Esophagus muscularis mucosa (tissue), 3 donors: ENCODE measurements at regions not wholly inside any gene's neighbourhood (a gene's known extent, or its start where the extent isn't known, plus 50 kb on each side); places are given as distances from the start of the nearest gene placed in this dataset.

Experiments
- CTCF ChIP-seq, 3 experiments: fragments of 200-600 bp in 2 of 3; fragments of 450-650 bp in 1 of 3; sonication (generic) in 2 of 3; IDR thresholded peaks; one replicate each; pipeline ENCODE4 v1.5.1; 2017 to 2019; ENCODE audit warnings: antibody characterized with exemption in 3 of 3, mild to moderate bottlenecking in 2 of 3, moderate library complexity in 1 of 3
- EP300 ChIP-seq: sonication (generic); formaldehyde crosslinking; IDR thresholded peaks from one replicate; pipeline ENCODE4 v1.6.1; 2017; ENCODE audit warnings: antibody characterized with exemption

DNA sequence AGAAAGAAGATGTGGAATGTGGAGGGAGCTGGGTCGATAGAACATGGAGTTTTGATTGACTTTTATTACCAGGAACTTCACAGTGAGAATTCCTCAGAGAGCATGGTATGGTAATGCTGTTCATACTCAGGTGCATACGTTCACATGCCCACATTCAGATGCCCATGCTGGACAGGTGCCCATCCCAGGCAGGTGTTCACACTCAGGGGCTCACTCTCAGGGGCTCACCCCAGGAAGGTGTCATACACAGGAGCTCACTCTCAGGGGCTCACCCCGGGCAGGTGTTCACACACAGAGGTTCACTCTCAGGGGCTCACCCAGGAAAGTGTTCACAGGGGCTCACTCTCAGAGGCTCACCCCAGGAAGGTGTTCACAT lies 360.0 kb upstream of the SFSWAP start:
- TF ChIP-seq CTCF (IDR thresholded peaks at IDR 0.05), result no peak
- TF ChIP-seq EP300, result no peak
